Psoas muscle (tissue), 7 donors: ENCODE measurements at regions not wholly inside any gene's neighbourhood (a gene's known extent, or its start where the extent isn't known, plus 50 kb on each side); places are given as distances from the start of the nearest gene placed in this dataset.

ENCODE experiments used
- ATAC-seq, 4 donors: fragments of 200-7000 bp; cut with Tn5 transposase; one replicate each; pipeline ENCODE4 v1.9.1; 2020; ENCODE audit warnings: moderate library complexity in 3 of 4, mild to moderate bottlenecking in 2 of 4
- DNase-seq, 2 donors: peaks; one replicate each; pipeline ENCODE4 v3.0.0-alpha.2; 2020
- H3K27ac ChIP-seq: fragments of 200-600 bp; one replicate; pipeline ENCODE4 v1.8.0; 2022
- H3K27me3 ChIP-seq, 3 donors: fragments of 200-600 bp in 1 of 3; one replicate each; pipeline versions ENCODE4 v1.6.1 to v1.8.0; 2013 to 2022; ENCODE audit warnings: low read length in 2 of 3, mild to moderate bottlenecking in 2 of 3, moderate library complexity in 1 of 3; ENCODE audit not compliant: insufficient read depth in 3 of 3
- H3K36me3 ChIP-seq, 2 donors: fragments of 200-600 bp in 1 of 2; one replicate each; pipeline versions ENCODE4 v1.6.1 to v1.8.0; 2013 to 2022; ENCODE audit warnings: low read depth in 1 of 2, mild to moderate bottlenecking in 1 of 2, moderate library complexity in 1 of 2; ENCODE audit not compliant: insufficient read depth in 1 of 2
- H3K4me1 ChIP-seq: fragments of 200-600 bp; one replicate; pipeline ENCODE4 v1.8.0; 2022
- H3K4me3 ChIP-seq: fragments of 200-600 bp; one replicate; pipeline ENCODE4 v1.8.0; 2022; ENCODE audit warnings: mild to moderate bottlenecking
- H3K9me3 ChIP-seq: fragments of 200-600 bp; one replicate; pipeline ENCODE4 v1.8.0; 2022
- CTCF ChIP-seq: fragments of 200-600 bp; IDR thresholded peaks from one replicate; pipeline ENCODE4 v1.8.0; 2022; ENCODE audit warnings: antibody characterized with exemption
- WGBS, 3 donors: extraction: QIAGEN DNeasy Blood & Tissue Kit; methylation state at CpG; one replicate each; pipeline versions ENCODE4 v1.1.6 to v1.1.7; 2013; 5-methylcytosine and 5-hydroxymethylcytosine counted together
- intact Hi-C, 2 donors: fragments of 100-400 bp; cut with DNase I; formaldehyde crosslinking; loops; one replicate each; pipeline versions ENCODE4 v1.11.0 to v1.14.2; 2022
- donor health status: healthy with polysubstance abuse.
- donor health status: DM: no; HTN: no; CAD: no; lungs with moderate emphysema.
- donor health status: Bipolar disorder and iron deficiency.
- donor health status: healthy.
- donor health status: DM: yes; HTN: yes; CAD: no.
- donor health status: DM: no; HTN: no; CAD: no.
- donor health status: DM: yes; HTN: yes; CAD: no.

DNA sequence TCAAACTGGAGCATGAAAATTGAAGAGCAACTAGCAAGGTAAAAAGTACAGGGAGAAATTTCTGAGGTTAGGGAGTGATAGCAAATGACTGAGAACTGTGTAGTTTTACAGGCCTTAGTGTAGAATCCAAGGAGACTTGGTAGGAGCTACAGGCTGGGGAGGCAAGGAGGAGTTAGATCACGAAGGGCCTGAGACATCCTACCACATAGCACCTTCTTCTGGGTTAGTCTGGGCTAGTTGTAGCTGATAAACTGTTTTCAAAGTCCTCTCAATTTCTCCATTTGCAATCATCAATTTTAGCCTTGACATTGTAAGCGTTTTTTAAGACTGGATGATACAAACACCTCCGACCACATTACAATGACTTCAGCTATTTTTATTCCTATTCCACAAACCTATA, 209.7 kb downstream of the TMEM200A start:
- Histone ChIP-seq H3K4me1 (no peaks in the 10 kb centered on the region), H3K36me3 (no peaks in the 10 kb centered on the region), H3K27me3 (no peaks in the 10 kb centered on the region), H3K4me3 (no peak overlapping the region), H3K27ac (no peak overlapping the region), H3K9me3 (peaks cover 6% of the 10 kb centered on the region)
- no peak for DNase-seq
- intact Hi-C loops, result no loop called here
- ATAC-seq, result no peak
- 86 to 94% (median 91%) methylated on average over 3 of the region's 3 CpGs for WGBS, 3 donors
- no peak for TF ChIP-seq CTCF

- no peak for ATAC-seq
- Histone ChIP-seq H3K9me3 (peaks cover 4% of the 10 kb centered on the region), H3K4me1 (no peaks in the 10 kb centered on the region), H3K4me3 (no peak overlapping the region), H3K27ac (no peak overlapping the region), H3K36me3 (no peaks in the 10 kb centered on the region), H3K27me3 (no peaks in the 10 kb centered on the region)
- no peak for TF ChIP-seq CTCF
- intact Hi-C loops, result no loop called here
- 77 to 92% (median 88%) methylated on average over 2 of the region's 2 CpGs for WGBS, 3 donors
- no peak for DNase-seq
Measured at GRCh38 chr6:130575971-130576370, 210.2 kb downstream of the TMEM200A start.

DNA sequence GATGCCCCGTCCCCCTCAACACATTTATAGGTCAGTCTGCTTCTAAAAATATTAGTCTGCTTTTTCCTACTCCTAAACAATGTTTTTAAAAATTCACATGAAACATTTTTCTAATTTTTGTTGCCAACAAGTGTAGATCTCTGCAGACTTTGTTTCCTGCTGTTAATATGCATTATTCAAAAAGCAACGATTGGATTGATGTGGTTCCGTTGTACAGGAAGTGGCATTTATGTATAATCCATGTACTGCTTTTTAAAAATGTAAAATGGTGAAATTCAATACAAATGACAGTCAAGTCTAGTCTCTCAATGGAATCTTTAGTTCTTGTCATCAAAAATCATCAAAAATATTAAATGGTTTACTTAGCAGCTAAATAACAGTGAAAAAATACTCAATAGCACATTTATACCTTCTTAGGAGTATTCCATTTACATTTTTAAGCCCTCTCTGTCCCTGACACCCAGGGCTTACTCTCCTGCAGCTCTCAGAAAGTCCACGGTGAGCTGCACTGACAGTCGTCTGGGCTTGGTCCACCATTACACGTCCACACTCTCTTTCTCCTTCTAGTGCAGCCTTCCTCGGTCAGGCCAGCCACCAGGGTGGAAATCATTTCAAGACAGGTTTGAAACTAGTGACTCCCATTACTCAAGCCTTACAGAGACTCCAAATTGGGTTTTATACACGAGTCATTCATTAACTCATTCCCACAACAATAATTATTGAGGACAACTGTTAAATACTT, 211.5 kb downstream of the TMEM200A start:
- intact Hi-C loops, result no loop called here
- no peak for TF ChIP-seq CTCF
- no peak for ATAC-seq
- DNase-seq, result no peak
- no peaks in the 10 kb centered on the region for H3K9me3 ChIP-seq
- H3K27me3 ChIP-seq, result no peaks in the 10 kb centered on the region
- no peak overlapping the region for H3K27ac ChIP-seq
- no peaks in the 10 kb centered on the region for H3K36me3 ChIP-seq
- H3K4me1 ChIP-seq, result no peaks in the 10 kb centered on the region
- WGBS, 3 donors, result 57 to 69% (median 69%) methylated on average over 8 of the region's 8 CpGs
- H3K4me3 ChIP-seq, result no peak overlapping the region

- intact Hi-C loops, result no loop called here
- no peak for TF ChIP-seq CTCF
- 73 to 77% (median 75%) methylated on average over 3 of the region's 3 CpGs for WGBS, 3 donors
- no peak overlapping the region for H3K4me3 ChIP-seq
- no peaks in the 10 kb centered on the region for H3K27me3 ChIP-seq
- no peaks in the 10 kb centered on the region for H3K4me1 ChIP-seq
- no peak for DNase-seq
- H3K36me3 ChIP-seq, result no peaks in the 10 kb centered on the region
- H3K27ac ChIP-seq, result no peak overlapping the region
- no peak for ATAC-seq
- H3K9me3 ChIP-seq, result no peaks in the 10 kb centered on the region
Measured at GRCh38 chr6:130578713-130579112, 212.9 kb downstream of the TMEM200A start.

GRCh38 chr6:130583268-130583667, 217.5 kb downstream of the TMEM200A start:
- ATAC-seq (no peak), DNase-seq (no peak)
- no peak overlapping the region for H3K4me3 ChIP-seq
- no peaks in the 10 kb centered on the region for H3K36me3 ChIP-seq
- 85 to 87% (median 85%) methylated on average over 11 of the region's 11 CpGs for WGBS, 3 donors
- no peaks in the 10 kb centered on the region for H3K27me3 ChIP-seq
- no peaks in the 10 kb centered on the region for H3K9me3 ChIP-seq
- TF ChIP-seq CTCF, result no peak
- no peak overlapping the region for H3K27ac ChIP-seq
- intact Hi-C loops, result no loop called here
- no peaks in the 10 kb centered on the region for H3K4me1 ChIP-seq
